Dendritic cell treated with granulocyte-macrophage colony-stimulating factor and Interleukin-4, amounts not matched to agents 40 ng/mL and 50 ng/mL, for 4 days (primary cell): ENCODE measurements at regions not wholly inside any gene's neighbourhood (a gene's known extent, or its start where the extent isn't known, plus 50 kb on each side); places are given as distances from the start of the nearest gene placed in this dataset.

Experiments
- H3K27ac Mint-ChIP-seq: one replicate; pipeline ENCODE4 v1.8.0; 2022; ENCODE audit warnings: mild to moderate bottlenecking, mixed read lengths
- H3K27me3 Mint-ChIP-seq: one replicate; pipeline ENCODE4 v1.8.0; 2022; ENCODE audit warnings: mild to moderate bottlenecking, mixed read lengths
- H3K36me3 Mint-ChIP-seq: one replicate; pipeline ENCODE4 v1.8.0; 2022; ENCODE audit warnings: low read depth, mixed read lengths
- H3K4me1 Mint-ChIP-seq: one replicate; pipeline ENCODE4 v1.8.0; 2022; ENCODE audit warnings: low read depth, mixed read lengths
- H3K4me3 Mint-ChIP-seq: one replicate; pipeline ENCODE4 v1.8.0; 2022; ENCODE audit warnings: mild to moderate bottlenecking, moderate library complexity, mixed read lengths
- H3K9me3 Mint-ChIP-seq: one replicate; pipeline ENCODE4 v1.8.0; 2022; ENCODE audit warnings: mixed read lengths
- intact Hi-C: fragments of 100-400 bp; cut with micrococcal nuclease; formaldehyde crosslinking; loops from one replicate; pipeline ENCODE4 v1.15.0; 2022

- no peak overlapping the region for H3K4me3 Mint-ChIP-seq
- no peaks in the 10 kb centered on the region for H3K27me3 Mint-ChIP-seq
- H3K4me1 Mint-ChIP-seq, result no peaks in the 10 kb centered on the region
- no peak overlapping the region for H3K27ac Mint-ChIP-seq
- no peaks in the 10 kb centered on the region for H3K9me3 Mint-ChIP-seq
- intact Hi-C loops, result no loop called here
- H3K36me3 Mint-ChIP-seq, result no peaks in the 10 kb centered on the region
These were observed 680.5 kb upstream of the API5 start for GRCh38 chr11:42631220-42631843.

GRCh38 chr11:42646959-42647358 lies 664.8 kb upstream of the API5 start:
- Mint-ChIP-seq H3K4me1 (no peaks in the 10 kb centered on the region), H3K9me3 (peaks cover 16% of the 10 kb centered on the region), H3K36me3 (no peaks in the 10 kb centered on the region), H3K27ac (no peak overlapping the region), H3K27me3 (peaks cover 1% of the 10 kb centered on the region), H3K4me3 (no peak overlapping the region)
- intact Hi-C loops, result no loop called here

- H3K9me3 Mint-ChIP-seq, result peaks cover 16% of the 10 kb centered on the region
- intact Hi-C loops, result no loop called here
These were observed 663.8 kb upstream of the API5 start for GRCh38 chr11:42647993-42648392.

GRCh38 chr11:42651621-42652020 lies 660.2 kb upstream of the API5 start:
- intact Hi-C loops, result no loop called here
- no peak overlapping the region for H3K4me3 Mint-ChIP-seq

More at GRCh38 chr11:42647993-42648392, 663.8 kb upstream of the API5 start:
- Mint-ChIP-seq H3K4me1 (no peaks in the 10 kb centered on the region), H3K27ac (no peak overlapping the region), H3K4me3 (no peak overlapping the region), H3K36me3 (no peaks in the 10 kb centered on the region), H3K27me3 (peaks cover 1% of the 10 kb centered on the region)

GRCh38 chr11:42657169-42657568 lies 654.6 kb upstream of the API5 start:
- intact Hi-C loops, result no loop called here
- Mint-ChIP-seq H3K36me3 (no peaks in the 10 kb centered on the region), H3K4me1 (no peaks in the 10 kb centered on the region), H3K9me3 (peaks cover 28% of the 10 kb centered on the region), H3K4me3 (no peak overlapping the region), H3K27me3 (no peaks in the 10 kb centered on the region), H3K27ac (no peak overlapping the region)

More at GRCh38 chr11:42651621-42652020, 660.2 kb upstream of the API5 start:
- H3K27ac Mint-ChIP-seq, result no peak overlapping the region
- H3K4me1 Mint-ChIP-seq, result no peaks in the 10 kb centered on the region
- no peaks in the 10 kb centered on the region for H3K36me3 Mint-ChIP-seq
- peaks cover 1% of the 10 kb centered on the region for H3K27me3 Mint-ChIP-seq
- peaks cover 21% of the 10 kb centered on the region for H3K9me3 Mint-ChIP-seq

GRCh38 chr11:42661942-42662341 lies 649.9 kb upstream of the API5 start:
- no peaks in the 10 kb centered on the region for H3K27me3 Mint-ChIP-seq
- H3K36me3 Mint-ChIP-seq, result no peaks in the 10 kb centered on the region
- H3K4me3 Mint-ChIP-seq, result no peak overlapping the region
- H3K9me3 Mint-ChIP-seq, result peaks cover 39% of the 10 kb centered on the region
- no peak overlapping the region for H3K27ac Mint-ChIP-seq
- intact Hi-C loops, result no loop called here
- H3K4me1 Mint-ChIP-seq, result no peaks in the 10 kb centered on the region

GRCh38 chr11:42669248-42669976 lies 642.4 kb upstream of the API5 start:
- H3K27ac Mint-ChIP-seq, result no peak overlapping the region
- H3K36me3 Mint-ChIP-seq, result no peaks in the 10 kb centered on the region
- no peak overlapping the region for H3K4me3 Mint-ChIP-seq
- peaks cover 25% of the 10 kb centered on the region for H3K9me3 Mint-ChIP-seq
- H3K4me1 Mint-ChIP-seq, result no peaks in the 10 kb centered on the region
- intact Hi-C loops, result no loop called here
- H3K27me3 Mint-ChIP-seq, result no peaks in the 10 kb centered on the region

- intact Hi-C loops, result no loop called here
- H3K27me3 Mint-ChIP-seq, result no peaks in the 10 kb centered on the region
- no peaks in the 10 kb centered on the region for H3K36me3 Mint-ChIP-seq
- peaks cover 8% of the 10 kb centered on the region for H3K9me3 Mint-ChIP-seq
- H3K4me1 Mint-ChIP-seq, result no peaks in the 10 kb centered on the region
- no peak overlapping the region for H3K27ac Mint-ChIP-seq
- H3K4me3 Mint-ChIP-seq, result no peak overlapping the region
These were observed 637.4 kb upstream of the API5 start for GRCh38 chr11:42674436-42674835.

- no peaks in the 10 kb centered on the region for H3K4me1 Mint-ChIP-seq
- no peak overlapping the region for H3K4me3 Mint-ChIP-seq
- intact Hi-C loops, result no loop called here
- H3K27ac Mint-ChIP-seq, result no peak overlapping the region
- H3K36me3 Mint-ChIP-seq, result no peaks in the 10 kb centered on the region
- H3K27me3 Mint-ChIP-seq, result no peaks in the 10 kb centered on the region
- peaks cover 13% of the 10 kb centered on the region for H3K9me3 Mint-ChIP-seq
These were observed 604.3 kb upstream of the API5 start for GRCh38 chr11:42707541-42707940.

GRCh38 chr11:42709216-42709615 lies 602.6 kb upstream of the API5 start:
- peaks cover 13% of the 10 kb centered on the region for H3K9me3 Mint-ChIP-seq
- intact Hi-C loops, result no loop called here
- no peaks in the 10 kb centered on the region for H3K27me3 Mint-ChIP-seq
- H3K4me3 Mint-ChIP-seq, result no peak overlapping the region
- H3K36me3 Mint-ChIP-seq, result no peaks in the 10 kb centered on the region
- H3K4me1 Mint-ChIP-seq, result no peaks in the 10 kb centered on the region
- H3K27ac Mint-ChIP-seq, result no peak overlapping the region

GRCh38 chr11:42713279-42713678 lies 598.5 kb upstream of the API5 start:
- no peak overlapping the region for H3K27ac Mint-ChIP-seq
- no peaks in the 10 kb centered on the region for H3K36me3 Mint-ChIP-seq
- no peaks in the 10 kb centered on the region for H3K27me3 Mint-ChIP-seq
- peaks cover 29% of the 10 kb centered on the region for H3K9me3 Mint-ChIP-seq
- no peak overlapping the region for H3K4me3 Mint-ChIP-seq
- intact Hi-C loops, result no loop called here
- no peaks in the 10 kb centered on the region for H3K4me1 Mint-ChIP-seq

GRCh38 chr11:42713753-42714152 lies 598.0 kb upstream of the API5 start:
- no peak overlapping the region for H3K27ac Mint-ChIP-seq
- peaks cover 33% of the 10 kb centered on the region for H3K9me3 Mint-ChIP-seq
- no peak overlapping the region for H3K4me3 Mint-ChIP-seq

GRCh38 chr11:42720716-42721563 lies 590.9 kb upstream of the API5 start:
- no peaks in the 10 kb centered on the region for H3K4me1 Mint-ChIP-seq
- H3K27me3 Mint-ChIP-seq, result no peaks in the 10 kb centered on the region
- no peak overlapping the region for H3K4me3 Mint-ChIP-seq
- H3K27ac Mint-ChIP-seq, result no peak overlapping the region
- peaks cover 26% of the 10 kb centered on the region for H3K9me3 Mint-ChIP-seq
- intact Hi-C loops, result no loop called here
- H3K36me3 Mint-ChIP-seq, result no peaks in the 10 kb centered on the region

More at GRCh38 chr11:42713753-42714152, 598.0 kb upstream of the API5 start:
- Mint-ChIP-seq H3K27me3 (no peaks in the 10 kb centered on the region), H3K4me1 (no peaks in the 10 kb centered on the region), H3K36me3 (no peaks in the 10 kb centered on the region)
- intact Hi-C loops, result no loop called here

- Mint-ChIP-seq H3K27ac (no peak overlapping the region), H3K27me3 (no peaks in the 10 kb centered on the region), H3K4me1 (no peaks in the 10 kb centered on the region), H3K4me3 (no peak overlapping the region), H3K9me3 (peaks cover under 1% of the 10 kb centered on the region), H3K36me3 (no peaks in the 10 kb centered on the region)
- intact Hi-C loops, result no loop called here
These were observed 583.9 kb upstream of the API5 start for GRCh38 chr11:42727879-42728278.
